HG03378 (cell line): ENCODE measurements at regions not wholly inside any gene's neighbourhood (a gene's known extent, or its start where the extent isn't known, plus 50 kb on each side); places are given as distances from the start of the nearest gene placed in this dataset.

Experiments
- ATAC-seq: cut with Tn5 transposase; IDR thresholded peaks from one replicate; pipeline ENCODE4 v1.9.1; 2021; ENCODE audit warnings: mild to moderate bottlenecking, moderate library complexity; ENCODE audit not compliant: unreplicated experiment

GRCh38 chr13:103405297-103405696 lies 339.1 kb upstream of the SLC10A2 start:
- no peak for ATAC-seq

GRCh38 chr13:103403814-103404213 lies 337.6 kb upstream of the SLC10A2 start:
- ATAC-seq, result no peak

- no peak for ATAC-seq
Observed at GRCh38 chr13:103403148-103403740, 337.0 kb upstream of the SLC10A2 start.

DNA sequence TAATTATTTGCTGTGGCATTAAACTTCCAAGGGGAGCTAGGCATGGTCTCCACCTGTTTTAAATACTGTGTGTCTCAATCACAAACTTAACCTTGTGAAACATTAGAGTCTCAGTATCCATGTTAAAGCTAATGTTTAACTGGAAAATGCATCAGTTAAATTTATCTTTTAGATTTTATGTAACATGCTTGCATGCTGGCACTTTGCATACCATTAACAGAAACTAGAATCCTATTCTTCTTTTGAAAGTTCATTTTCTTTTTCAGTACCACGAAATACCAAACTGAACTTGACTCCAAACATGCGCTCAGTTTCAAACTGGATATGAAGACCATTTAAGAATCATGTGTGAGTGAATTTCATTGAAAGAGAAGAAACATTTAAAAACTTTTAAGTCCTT lies 328.9 kb upstream of the SLC10A2 start:
- ATAC-seq, result no peak

- no peak for ATAC-seq
Observed at GRCh38 chr13:103394618-103395017, 328.4 kb upstream of the SLC10A2 start.

- no peak for ATAC-seq
Observed at GRCh38 chr13:103391936-103392335, 325.7 kb upstream of the SLC10A2 start.

- no peak for ATAC-seq
Observed at GRCh38 chr13:103388839-103389238, 322.6 kb upstream of the SLC10A2 start.

DNA sequence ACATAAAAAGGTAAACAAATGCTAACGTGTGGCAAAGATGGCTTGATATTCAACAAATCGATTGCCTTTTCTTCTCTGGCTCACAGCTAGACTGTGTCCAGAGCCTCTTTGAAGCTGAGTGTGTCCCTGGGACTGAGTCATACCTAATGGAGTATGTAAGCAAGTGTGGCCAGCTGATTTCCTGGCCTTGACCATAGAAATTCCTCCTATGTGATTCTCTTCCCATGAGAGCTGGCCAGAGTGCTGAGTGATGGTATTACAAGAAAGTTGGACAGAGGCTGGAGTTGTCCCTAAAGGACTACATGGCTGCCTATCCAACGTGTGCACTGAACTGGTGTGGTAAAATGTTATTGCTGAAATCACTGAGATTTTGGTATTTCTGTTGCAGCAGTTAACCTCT lies 320.1 kb upstream of the SLC10A2 start:
- no peak for ATAC-seq

DNA sequence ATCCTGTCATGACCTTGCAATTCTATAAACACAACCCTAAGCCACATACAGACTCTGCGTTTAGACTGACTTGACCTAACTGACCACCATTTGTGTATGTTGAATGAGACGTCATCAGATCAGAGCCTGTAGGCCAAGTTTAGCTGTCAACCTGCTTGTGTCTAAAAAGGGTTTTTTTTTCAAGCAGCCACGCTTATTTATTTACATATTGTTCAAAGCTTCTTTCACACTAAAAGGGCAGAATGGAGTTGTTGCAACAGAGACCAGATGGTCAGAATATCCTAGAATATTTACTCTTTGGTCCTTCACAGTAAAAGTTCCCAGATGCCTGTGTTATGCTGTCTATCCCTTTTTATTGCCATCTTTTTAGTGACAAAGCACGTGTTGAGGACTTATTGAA lies 307.7 kb upstream of the SLC10A2 start:
- no peak for ATAC-seq

GRCh38 chr13:103371271-103371670 lies 305.1 kb upstream of the SLC10A2 start:
- ATAC-seq, result no peak

DNA sequence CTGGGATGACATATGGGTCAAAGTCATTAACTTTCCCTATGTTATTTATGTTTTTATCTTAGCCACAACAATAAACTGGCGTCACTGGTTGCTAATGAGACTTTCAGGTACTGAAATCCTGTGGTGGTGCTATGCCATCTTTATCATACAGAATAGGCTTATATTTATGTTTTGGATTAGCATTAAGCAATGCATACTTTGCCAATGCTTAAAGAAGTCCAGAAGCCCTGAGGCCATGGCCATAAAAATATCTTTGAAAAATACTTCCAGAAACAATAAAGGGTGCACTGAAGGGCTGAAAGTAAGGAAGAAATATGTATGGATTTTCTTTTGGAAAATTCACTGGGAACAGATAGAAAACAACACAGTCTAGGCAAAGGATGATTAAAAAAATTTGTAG lies 304.6 kb upstream of the SLC10A2 start:
- no peak for ATAC-seq

GRCh38 chr13:103358255-103358932 lies 292.2 kb upstream of the SLC10A2 start:
- no peak for ATAC-seq

GRCh38 chr13:103356226-103356864 lies 290.1 kb upstream of the SLC10A2 start:
- no peak for ATAC-seq

GRCh38 chr13:103354171-103354570 lies 288.0 kb upstream of the SLC10A2 start:
- no peak for ATAC-seq

DNA sequence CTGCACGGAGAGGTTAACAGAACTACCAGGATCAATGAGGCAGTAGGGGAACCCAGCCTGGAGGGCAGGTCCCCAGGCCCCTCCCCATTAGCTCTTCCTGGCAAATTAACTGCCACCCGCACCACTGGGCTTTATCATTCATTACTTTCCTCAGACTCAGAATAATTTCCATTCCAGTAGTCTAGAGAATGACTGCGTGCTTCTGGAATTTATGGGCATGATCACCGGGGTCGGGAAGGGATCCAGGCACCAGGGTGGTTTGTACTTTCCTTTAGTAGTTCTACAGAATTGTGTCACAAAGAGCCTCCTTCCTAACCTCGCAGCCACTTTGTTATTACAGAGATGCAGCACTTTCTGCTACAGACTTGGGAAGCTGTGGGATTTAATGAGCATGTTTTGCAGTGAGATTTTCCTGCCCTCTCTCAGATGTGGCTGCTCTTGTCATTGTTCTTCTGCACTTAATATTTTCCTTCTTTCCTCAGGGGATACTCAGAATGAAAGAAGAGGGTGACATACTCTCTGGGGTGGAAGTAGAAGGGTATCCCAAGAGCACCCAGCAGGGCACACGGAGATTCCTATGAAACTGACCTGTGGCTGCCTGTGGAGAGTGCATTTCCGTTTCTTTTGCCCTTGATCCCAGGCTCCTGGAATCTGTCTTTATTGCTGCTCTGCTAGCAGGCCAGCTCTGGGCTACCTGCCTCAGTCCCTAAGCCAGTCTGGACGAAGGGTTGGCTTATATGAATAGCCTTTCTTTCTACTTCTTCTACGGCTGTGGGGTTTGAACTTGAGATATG lies 285.0 kb upstream of the SLC10A2 start:
- no peak for ATAC-seq

GRCh38 chr13:103350147-103350546 lies 283.9 kb upstream of the SLC10A2 start:
- ATAC-seq, result no peak

GRCh38 chr13:103349211-103349980 lies 283.2 kb upstream of the SLC10A2 start:
- ATAC-seq, result no peak

DNA sequence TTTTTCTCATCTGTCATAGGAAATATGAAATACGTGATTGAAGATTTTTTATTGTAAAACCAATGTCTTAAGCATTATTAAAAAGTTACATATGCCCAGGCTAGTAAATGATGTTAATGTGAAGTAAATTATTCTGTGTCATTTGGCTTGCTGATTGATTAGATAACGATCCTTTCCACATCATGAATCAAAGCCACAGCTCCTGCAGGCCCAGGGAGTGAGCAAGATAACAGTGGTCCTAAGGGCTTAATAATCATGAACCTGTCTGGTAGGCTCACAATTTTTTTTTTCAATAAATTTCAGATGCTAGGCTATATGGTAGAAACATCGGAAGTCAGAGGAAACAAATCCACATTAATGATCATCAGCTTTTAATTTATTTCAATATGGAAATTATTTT lies 269.0 kb upstream of the SLC10A2 start:
- no peak for ATAC-seq

DNA sequence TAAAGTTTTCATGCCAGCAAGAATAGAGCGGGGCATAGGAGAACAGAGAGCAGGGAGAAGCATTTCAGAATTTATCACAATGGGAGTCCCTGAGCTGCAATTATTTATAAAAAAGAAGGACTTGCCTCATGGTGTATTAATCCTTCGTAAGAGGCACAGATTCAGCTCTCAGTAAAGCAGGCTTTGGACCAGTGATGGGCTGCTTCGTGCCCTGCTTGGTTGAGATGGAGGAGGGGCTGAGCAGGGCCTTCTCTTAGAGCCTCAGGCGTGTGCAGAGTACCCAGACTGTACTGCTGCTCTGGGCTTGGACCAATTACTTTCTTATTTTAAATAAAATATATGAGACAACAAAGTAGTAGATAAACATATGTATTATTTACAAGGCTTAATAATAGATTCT lies 265.7 kb upstream of the SLC10A2 start:
- ATAC-seq, result no peak

- ATAC-seq, result no peak
Observed at GRCh38 chr13:103328899-103329298, 262.7 kb upstream of the SLC10A2 start.

GRCh38 chr13:103326326-103326725 lies 260.1 kb upstream of the SLC10A2 start:
- ATAC-seq, result no peak
